Stimulated activated naive CD8-positive, alpha-beta T cell treated with anti-CD3 and anti-CD28 coated beads, Interleukin-15, Interleukin-2, amounts not matched to agents 100 ng/mL and 50 ng/mL, for 24 hours (primary cell): ENCODE measurements at regions not wholly inside any gene's neighbourhood (a gene's known extent, or its start where the extent isn't known, plus 50 kb on each side); places are given as distances from the start of the nearest gene placed in this dataset.
"Not testable (repeated sequence)": the region's sequence is repeated elsewhere in the genome, so short reads cannot be mapped to it uniquely, and the experiment has no call there.

Experiments
- H3K27ac Mint-ChIP-seq: one replicate; pipeline ENCODE4 v1.8.0; 2021; ENCODE audit warnings: mild to moderate bottlenecking, mixed read lengths
- H3K27me3 Mint-ChIP-seq: one replicate; pipeline ENCODE4 v1.8.0; 2021; ENCODE audit warnings: mixed read lengths
- H3K36me3 Mint-ChIP-seq: one replicate; pipeline ENCODE4 v1.8.0; 2021; ENCODE audit warnings: low read depth, mixed read lengths
- H3K4me1 Mint-ChIP-seq: one replicate; pipeline ENCODE4 v1.8.0; 2021; ENCODE audit warnings: low read depth, mixed read lengths
- H3K4me3 Mint-ChIP-seq: one replicate; pipeline ENCODE4 v1.8.0; 2021; ENCODE audit warnings: mild to moderate bottlenecking, mixed read lengths
- H3K9me3 Mint-ChIP-seq: one replicate; pipeline ENCODE4 v1.8.0; 2021; ENCODE audit warnings: mixed read lengths

DNA sequence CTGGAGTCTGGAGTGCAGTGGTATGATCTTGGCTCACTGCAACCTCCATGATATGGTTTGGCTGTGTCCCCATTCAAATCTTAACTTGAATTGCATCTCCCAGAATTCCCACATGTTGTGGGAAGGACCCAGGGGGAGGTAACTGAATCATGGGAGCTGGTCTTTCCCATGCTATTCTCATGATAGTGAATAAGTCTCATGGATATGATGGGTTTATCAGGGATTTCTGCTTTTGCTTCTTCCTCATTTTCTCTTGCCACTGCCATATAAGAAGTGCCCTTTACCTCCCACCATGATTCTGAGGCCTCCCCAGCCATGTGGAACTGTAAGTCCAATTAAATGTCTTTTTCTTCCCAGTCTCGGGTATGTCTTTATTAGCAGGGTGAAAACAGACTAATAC is 72.4 kb upstream of the JUN start:
- not testable (repeated sequence) for H3K27ac Mint-ChIP-seq, H3K36me3 Mint-ChIP-seq, H3K27me3 Mint-ChIP-seq, H3K9me3 Mint-ChIP-seq, H3K4me3 Mint-ChIP-seq
- H3K4me1 Mint-ChIP-seq, result peaks cover 56% of the 10 kb centered on the region

DNA sequence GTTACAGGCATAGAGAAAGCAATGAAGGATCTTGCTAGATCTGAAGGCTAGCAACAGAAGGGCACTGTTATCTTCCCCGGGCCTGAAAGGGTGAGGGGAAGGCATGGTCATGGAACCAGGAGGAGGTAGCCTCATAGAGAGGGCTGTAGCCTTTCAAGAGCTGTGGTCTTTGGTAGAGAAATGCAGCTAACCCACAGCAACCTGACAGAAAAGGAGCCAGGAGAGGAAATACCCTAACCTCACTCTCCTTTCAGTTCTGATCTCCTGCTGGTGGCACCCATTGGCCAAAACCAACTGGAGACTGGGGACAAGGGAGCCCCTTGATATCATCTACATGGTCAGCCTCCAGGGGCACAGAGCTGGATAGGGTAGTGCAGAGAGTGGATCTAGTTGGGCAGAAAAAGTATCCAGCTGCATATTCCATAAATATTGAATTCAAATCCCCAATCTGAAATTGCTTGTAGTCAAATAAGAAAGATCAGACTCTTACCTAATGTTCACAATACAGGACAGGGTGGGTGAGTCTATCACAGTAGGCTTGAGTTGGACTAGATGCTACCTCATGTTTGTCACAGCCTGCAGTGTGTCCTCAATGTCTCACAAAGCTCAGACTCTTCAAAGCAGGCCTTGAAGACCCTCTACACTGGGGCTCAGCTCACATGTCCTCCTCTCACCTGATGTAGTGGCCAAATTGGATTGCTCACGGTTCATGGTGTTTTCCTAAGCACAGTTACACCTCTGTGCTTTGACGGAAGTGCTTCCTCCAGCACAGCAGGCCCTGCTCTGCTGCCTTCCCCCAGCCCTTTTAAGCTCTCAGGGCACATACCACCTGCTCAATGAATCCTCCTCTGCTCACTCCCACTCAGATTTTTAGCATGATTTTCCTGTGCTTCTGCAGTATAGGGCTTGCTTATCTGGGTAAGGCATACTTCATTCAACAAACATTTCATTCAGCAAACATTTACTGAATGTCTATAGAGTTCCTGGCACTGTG is 74.1 kb upstream of the JUN start:
- no peak overlapping the region for H3K4me3 Mint-ChIP-seq
- no peaks in the 10 kb centered on the region for H3K9me3 Mint-ChIP-seq
- peak overlapping the region; percentile 73 for H3K27ac Mint-ChIP-seq
- no peaks in the 10 kb centered on the region for H3K36me3 Mint-ChIP-seq
- peaks cover 56% of the 10 kb centered on the region for H3K4me1 Mint-ChIP-seq
- no peaks in the 10 kb centered on the region for H3K27me3 Mint-ChIP-seq

DNA sequence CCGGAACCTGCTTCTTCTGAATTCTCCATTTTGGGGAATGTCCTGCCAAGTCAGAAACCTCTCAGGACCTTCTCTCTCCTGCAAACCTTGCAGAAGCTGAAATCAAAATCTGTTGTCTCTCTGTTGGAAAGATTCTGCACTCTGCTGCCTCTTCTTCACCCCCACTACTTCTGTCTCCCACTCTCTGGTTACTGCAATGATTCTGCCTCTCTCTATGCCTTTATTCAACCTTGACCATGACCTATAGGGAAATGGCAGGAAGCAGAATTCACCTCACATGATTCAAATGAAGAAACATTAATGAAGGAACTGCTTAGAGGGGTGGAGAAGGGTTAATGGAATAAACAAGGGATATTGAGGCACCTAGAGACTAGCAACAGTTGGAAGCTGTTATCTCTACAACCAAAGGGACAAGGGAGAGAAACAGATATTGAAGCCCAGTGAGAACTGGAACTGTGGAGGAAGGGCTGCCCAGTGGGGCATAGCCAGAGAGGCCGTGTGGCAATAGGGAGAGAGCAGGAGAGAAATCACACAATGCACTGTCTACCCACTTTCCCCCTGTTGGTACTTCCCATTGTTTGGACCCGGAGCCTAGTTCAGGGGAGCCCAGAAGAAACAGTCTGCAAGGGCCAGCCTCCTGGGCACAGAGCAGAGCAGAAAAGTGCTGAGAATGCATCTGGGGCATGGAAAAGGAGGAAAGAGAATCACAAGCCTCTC is 76.1 kb upstream of the JUN start:
- Mint-ChIP-seq H3K4me3 (no peak overlapping the region), H3K36me3 (no peaks in the 10 kb centered on the region), H3K27me3 (no peaks in the 10 kb centered on the region), H3K4me1 (peaks cover 50% of the 10 kb centered on the region), H3K27ac (no peak overlapping the region), H3K9me3 (no peaks in the 10 kb centered on the region)

DNA sequence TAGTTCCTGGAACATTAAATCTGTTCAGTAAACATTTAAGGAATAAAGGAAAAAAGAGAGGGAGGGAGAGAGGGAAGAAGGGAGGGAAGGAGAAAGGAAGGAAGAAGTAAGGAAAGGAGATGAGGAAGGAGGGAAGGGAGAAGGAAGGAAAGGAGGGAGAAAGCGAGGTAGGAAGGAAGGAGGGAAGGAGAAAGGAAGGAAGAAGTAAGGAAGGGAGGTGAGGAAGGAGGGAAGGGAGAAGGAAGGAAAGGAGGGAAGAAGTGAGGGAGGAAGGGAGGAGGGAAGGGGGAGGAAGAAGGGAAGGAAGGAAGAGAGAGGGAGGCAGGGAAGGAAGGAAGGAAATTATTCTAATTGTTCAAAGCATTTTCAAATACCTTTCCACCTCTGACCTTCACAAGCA is 77.2 kb upstream of the JUN start:
- Mint-ChIP-seq H3K4me3 (no peak overlapping the region), H3K27ac (no peak overlapping the region), H3K36me3 (no peaks in the 10 kb centered on the region)

DNA sequence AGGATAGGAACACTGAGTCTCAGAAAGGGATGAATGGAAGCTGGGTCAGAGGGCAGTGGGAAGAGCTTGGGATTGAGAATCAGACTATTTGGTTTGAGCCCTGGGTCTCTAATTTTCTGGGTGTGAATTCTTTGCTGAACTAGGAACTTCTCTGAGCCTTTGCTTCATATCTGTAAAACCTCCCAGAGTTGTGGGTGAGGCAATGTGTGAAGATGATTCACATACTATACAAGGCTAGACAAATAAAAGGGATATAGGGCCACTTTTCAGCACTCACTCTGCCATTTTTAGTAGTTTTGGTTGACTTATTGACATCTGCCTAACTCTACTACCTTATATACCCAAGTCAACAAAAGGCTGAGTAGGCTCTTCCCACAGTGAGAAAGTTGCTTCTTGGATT is 77.7 kb upstream of the JUN start:
- peaks cover 41% of the 10 kb centered on the region for H3K4me1 Mint-ChIP-seq
- no peaks in the 10 kb centered on the region for H3K27me3 Mint-ChIP-seq
- H3K27ac Mint-ChIP-seq, result no peak overlapping the region
- H3K9me3 Mint-ChIP-seq, result no peaks in the 10 kb centered on the region
- H3K36me3 Mint-ChIP-seq, result no peaks in the 10 kb centered on the region
- H3K4me3 Mint-ChIP-seq, result no peak overlapping the region

More for the DNA sequence above, 77.2 kb upstream of the JUN start:
- Mint-ChIP-seq H3K4me1 (peaks cover 41% of the 10 kb centered on the region), H3K9me3 (no peaks in the 10 kb centered on the region), H3K27me3 (no peaks in the 10 kb centered on the region)

DNA sequence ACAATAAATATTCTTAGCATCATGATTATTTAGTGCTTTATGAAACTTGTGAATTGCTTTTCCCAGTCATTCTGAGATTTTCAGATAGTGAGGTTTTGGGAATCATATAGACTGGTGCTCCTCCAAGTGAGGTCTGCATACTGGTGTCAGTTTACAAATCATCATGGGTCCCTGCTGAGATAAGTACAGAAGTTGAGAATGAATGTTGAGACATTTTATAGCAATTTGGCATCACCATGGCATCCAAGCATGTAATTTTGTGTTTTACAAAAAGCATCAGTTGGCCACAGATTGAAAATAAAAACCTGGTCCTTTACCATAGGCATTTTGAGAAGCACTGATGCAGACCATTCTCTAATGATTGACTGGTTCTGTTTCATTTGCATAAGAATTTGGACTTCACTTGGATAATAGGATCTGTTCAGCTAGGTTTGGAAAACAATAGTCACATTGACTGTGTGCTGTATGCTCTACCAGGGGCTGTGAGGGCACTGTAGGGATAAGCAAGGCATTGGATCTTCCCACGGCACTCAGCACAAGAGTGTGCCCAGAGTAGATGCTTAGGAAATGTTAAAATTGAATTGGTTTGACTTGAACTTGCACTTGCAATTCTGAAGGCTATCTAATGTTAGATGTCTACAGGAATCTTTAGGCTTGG is 79.0 kb upstream of the JUN start:
- no peaks in the 10 kb centered on the region for H3K9me3 Mint-ChIP-seq
- no peak overlapping the region for H3K27ac Mint-ChIP-seq
- H3K4me1 Mint-ChIP-seq, result peaks cover 28% of the 10 kb centered on the region
- H3K4me3 Mint-ChIP-seq, result no peak overlapping the region
- H3K27me3 Mint-ChIP-seq, result no peaks in the 10 kb centered on the region
- H3K36me3 Mint-ChIP-seq, result no peaks in the 10 kb centered on the region

DNA sequence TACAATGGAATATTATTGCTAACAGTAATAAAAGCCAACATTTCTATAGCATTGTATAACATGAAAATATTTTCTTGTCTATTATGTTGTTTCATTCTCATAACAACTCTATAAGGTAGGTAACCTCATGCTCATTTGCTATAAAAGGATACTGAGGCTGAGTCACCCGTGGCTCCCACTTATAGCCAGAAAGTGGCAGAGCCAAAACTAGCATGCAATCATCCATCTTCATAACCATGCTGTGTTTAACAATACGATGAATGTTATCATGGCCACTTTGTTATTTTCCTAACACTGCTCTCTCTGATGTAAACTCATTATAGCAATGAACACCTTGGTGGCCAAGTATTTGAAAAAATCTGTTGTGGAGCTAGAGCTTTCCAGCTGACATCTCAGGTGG is 80.8 kb upstream of the JUN start:
- Mint-ChIP-seq H3K36me3 (no peaks in the 10 kb centered on the region), H3K27ac (no peak overlapping the region), H3K9me3 (no peaks in the 10 kb centered on the region), H3K27me3 (no peaks in the 10 kb centered on the region), H3K4me1 (peaks cover 12% of the 10 kb centered on the region), H3K4me3 (no peak overlapping the region)

DNA sequence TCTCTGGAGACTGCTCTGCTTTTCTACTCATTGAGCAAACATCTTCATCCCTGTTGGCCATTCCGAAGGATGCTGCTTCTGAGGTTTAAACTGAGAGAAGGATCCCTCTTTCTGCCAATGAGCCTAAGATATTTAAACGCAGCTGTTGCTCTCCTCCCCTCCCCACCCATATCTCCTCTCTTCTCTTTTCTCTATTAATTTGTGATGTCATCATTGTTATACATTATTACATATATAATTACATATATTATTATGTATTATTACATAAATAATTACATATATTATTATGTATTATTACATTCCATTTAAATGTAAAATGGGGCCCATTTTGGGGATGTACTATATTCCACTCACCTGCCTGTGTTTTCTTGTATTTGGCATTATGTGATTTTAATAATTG is 82.7 kb upstream of the JUN start:
- Mint-ChIP-seq H3K27ac (no peak overlapping the region), H3K4me3 (no peak overlapping the region), H3K9me3 (no peaks in the 10 kb centered on the region), H3K36me3 (no peaks in the 10 kb centered on the region), H3K4me1 (no peaks in the 10 kb centered on the region), H3K27me3 (no peaks in the 10 kb centered on the region)

DNA sequence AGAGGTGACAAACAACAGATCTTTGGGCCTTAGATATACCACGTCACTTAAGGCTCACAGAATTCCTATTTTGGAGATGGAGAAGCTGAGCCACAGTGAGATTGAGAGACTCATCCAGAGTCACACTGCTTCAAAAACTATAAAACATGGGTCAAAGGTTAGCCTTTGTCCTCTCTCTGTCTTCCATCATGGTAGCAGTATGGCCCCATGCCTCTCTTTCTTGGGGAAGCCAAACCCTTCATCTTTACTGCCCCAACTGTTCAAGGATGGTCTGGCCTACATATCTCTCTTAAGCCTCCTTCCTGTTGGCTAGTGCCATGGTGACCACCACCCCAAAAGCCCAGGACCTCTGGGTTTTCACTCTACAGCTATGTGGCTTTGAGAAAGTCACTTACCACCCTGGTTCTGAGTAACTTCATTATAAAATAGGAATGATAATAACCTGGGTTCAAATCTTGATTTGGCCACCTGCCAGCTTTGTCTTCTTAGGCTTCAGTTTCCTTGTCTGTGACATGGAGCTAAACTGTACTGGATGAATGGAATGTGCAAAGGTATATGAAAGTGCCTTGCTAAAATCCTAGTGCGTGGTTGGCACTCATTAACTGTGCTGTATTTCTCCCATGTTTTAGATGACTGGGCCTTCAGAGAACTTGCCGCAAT is 85.9 kb upstream of the JUN start:
- no peaks in the 10 kb centered on the region for H3K4me1 Mint-ChIP-seq
- no peak overlapping the region for H3K27ac Mint-ChIP-seq
- H3K9me3 Mint-ChIP-seq, result no peaks in the 10 kb centered on the region
- no peaks in the 10 kb centered on the region for H3K27me3 Mint-ChIP-seq
- no peak overlapping the region for H3K4me3 Mint-ChIP-seq
- no peaks in the 10 kb centered on the region for H3K36me3 Mint-ChIP-seq

DNA sequence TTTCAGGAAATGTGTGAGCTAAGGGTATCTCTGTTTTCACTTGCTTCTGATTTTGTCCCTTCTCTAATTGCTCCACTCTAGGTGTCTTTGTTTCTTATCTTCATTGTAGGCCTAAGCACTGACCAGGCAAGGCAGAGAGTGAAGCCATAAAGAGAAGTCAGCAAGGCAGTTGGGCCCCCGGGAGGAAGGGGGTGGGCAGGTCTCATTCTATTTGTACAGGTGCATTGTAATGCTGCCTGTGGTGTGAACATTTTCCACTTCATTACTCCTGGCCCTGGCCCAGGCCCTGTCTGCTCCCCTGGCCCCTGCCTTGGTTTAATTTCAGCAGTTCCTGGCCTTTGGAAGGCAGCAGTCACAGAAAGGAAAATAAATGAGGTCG is 86.4 kb upstream of the JUN start:
- no peaks in the 10 kb centered on the region for H3K4me1 Mint-ChIP-seq
- no peak overlapping the region for H3K27ac Mint-ChIP-seq
- no peaks in the 10 kb centered on the region for H3K27me3 Mint-ChIP-seq
- H3K9me3 Mint-ChIP-seq, result no peaks in the 10 kb centered on the region
- no peaks in the 10 kb centered on the region for H3K36me3 Mint-ChIP-seq
- H3K4me3 Mint-ChIP-seq, result no peak overlapping the region

DNA sequence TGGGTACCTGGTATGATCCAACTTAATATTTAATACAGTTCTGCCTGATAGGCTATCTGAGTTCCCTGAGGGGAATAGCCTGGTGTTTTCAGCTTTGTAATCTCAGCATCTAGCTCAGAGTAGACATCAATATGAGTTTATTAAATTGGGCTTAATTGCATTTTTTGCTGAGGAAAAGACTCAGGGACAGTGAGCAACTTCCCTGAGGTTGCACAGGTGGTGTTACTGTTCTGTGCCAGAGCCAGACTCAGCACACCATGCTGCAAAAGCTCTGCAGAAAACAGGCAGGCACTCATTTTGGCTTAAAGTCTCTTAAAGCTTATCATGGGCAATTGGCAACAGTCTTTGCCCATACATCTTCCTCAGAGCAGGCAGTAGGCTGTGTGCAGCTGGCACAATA is 90.5 kb upstream of the JUN start:
- no peak overlapping the region for H3K27ac Mint-ChIP-seq
- no peaks in the 10 kb centered on the region for H3K9me3 Mint-ChIP-seq
- no peaks in the 10 kb centered on the region for H3K4me1 Mint-ChIP-seq
- no peaks in the 10 kb centered on the region for H3K36me3 Mint-ChIP-seq
- H3K4me3 Mint-ChIP-seq, result no peak overlapping the region
- no peaks in the 10 kb centered on the region for H3K27me3 Mint-ChIP-seq

DNA sequence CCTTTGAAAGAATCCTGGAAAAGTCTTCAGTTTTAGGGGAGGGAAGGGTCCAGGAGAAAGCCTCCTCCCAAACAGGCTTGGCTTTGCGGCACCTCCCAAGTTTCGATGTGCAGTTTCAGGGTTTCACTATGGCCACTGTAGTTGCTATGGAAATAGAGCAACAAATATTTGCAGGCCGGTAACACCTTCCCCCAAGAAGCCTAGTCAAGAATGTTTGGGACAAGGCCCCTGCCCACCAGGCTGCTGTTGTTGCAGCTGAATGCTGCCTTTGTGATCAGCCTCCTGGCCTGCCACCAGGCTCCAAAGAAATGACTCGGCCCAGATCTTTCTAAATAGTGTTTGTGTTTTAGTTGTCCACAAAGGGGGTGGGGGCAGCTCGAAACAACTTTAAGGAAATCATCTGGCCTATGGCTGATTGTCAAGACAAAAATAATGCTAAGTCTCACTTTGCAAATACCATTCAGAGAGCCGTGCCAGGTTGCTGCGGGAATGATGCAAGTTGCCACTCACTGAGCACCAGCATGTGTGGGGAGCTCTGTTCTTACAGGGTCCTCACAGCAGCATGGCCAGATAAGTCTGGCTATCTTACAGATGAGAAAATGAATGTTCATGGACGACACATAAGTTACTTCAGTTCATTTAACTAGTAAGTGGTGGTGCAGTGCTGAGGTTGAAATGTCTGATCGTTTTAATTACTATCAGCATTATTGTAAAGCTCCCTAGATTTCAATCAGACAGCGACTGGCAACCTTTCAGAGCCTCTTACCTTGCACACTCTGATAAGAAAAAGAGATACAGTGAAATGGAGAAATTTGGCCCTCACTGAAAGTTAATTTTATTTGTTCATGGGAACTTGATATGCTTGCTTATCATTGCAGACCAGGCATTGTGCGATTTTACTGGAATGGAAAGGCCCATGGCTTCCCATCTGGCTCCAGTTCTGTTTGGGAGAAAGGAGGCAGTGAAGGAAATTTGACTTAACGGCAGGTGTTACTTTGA is 91.2 kb upstream of the JUN start:
- Mint-ChIP-seq H3K27ac (no peak overlapping the region), H3K27me3 (no peaks in the 10 kb centered on the region), H3K4me1 (no peaks in the 10 kb centered on the region), H3K36me3 (no peaks in the 10 kb centered on the region), H3K9me3 (no peaks in the 10 kb centered on the region), H3K4me3 (no peak overlapping the region)

DNA sequence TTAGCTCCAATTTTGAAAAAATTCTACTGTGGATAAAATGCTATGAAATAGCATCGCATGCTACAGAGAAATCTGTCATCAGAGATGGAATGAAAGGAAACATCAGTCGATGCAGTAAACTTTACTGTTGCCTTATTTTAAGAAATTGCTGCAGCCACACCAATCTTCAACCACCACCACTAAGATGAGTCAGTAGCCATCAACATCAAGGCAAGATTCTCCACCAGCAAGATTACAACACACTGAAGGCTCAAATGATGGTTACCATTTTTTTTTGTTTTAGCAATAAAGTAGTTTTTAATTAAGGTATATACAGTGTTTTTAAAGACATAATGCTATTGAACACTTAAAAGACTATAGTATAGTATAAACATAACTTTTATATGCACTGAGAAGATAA is 95.6 kb upstream of the JUN start:
- Mint-ChIP-seq H3K9me3 (no peaks in the 10 kb centered on the region), H3K4me3 (no peak overlapping the region), H3K27ac (no peak overlapping the region), H3K27me3 (no peaks in the 10 kb centered on the region), H3K36me3 (no peaks in the 10 kb centered on the region), H3K4me1 (peaks cover 19% of the 10 kb centered on the region)

DNA sequence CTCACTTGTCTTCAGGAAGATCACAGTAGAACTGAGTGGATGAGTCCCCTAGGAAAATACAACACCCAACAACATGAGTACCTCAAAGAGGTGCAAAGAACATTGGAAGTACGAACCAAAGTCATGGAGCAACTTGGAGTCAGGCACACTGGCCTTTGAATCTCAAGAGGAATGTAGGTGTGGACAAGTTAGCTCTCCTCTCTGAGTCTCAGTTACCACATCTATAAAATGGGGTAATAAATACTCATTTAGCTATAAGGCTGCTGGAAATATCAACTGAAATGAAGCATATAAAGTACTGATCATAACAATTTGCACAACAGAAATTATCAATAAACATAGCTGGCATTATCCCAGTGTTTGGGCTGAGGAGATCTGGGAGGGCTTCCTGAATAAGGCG is 96.7 kb upstream of the JUN start:
- Mint-ChIP-seq H3K4me3 (no peak overlapping the region), H3K36me3 (no peaks in the 10 kb centered on the region), H3K27me3 (no peaks in the 10 kb centered on the region), H3K27ac (no peak overlapping the region), H3K9me3 (no peaks in the 10 kb centered on the region), H3K4me1 (peaks cover 28% of the 10 kb centered on the region)
